CD4-positive, alpha-beta T cell treated with Interleukin-12 subunit alpha and Interleukin-12 subunit beta, for 1 hour (primary cell): ENCODE measurements at regions not wholly inside any gene's neighbourhood (a gene's known extent, or its start where the extent isn't known, plus 50 kb on each side); places are given as distances from the start of the nearest gene placed in this dataset.
"Not testable (repeated sequence)": the region's sequence is repeated elsewhere in the genome, so short reads cannot be mapped to it uniquely, and the experiment has no call there.

Experiments used
- DNase-seq: peaks from one replicate; pipeline ENCODE4 v3.0.0-alpha.2; 2020

- DNase-seq = no peak
These were observed 142.9 kb upstream of the ZBED5 start for GRCh38 chr11:11000579-11001283.

- DNase-seq = no peak
These were observed 140.8 kb upstream of the ZBED5 start for GRCh38 chr11:10998674-10999073.

GRCh38 chr11:10996678-10997077, 138.8 kb upstream of the ZBED5 start:
- no peak for DNase-seq

GRCh38 chr11:10993640-10994039, 135.8 kb upstream of the ZBED5 start:
- no peak for DNase-seq

- no peak for DNase-seq
These were observed 135.3 kb upstream of the ZBED5 start for GRCh38 chr11:10993186-10993585.

- no peak for DNase-seq
These were observed 133.5 kb upstream of the ZBED5 start for GRCh38 chr11:10991393-10991792.

- DNase-seq = no peak
These were observed 132.9 kb upstream of the ZBED5 start for GRCh38 chr11:10990637-10991193.

GRCh38 chr11:10990160-10990559, 132.3 kb upstream of the ZBED5 start:
- no peak for DNase-seq

- DNase-seq = no peak
These were observed 128.2 kb upstream of the ZBED5 start for GRCh38 chr11:10986006-10986405.

GRCh38 chr11:10984742-10985141, 126.9 kb upstream of the ZBED5 start:
- no peak for DNase-seq

- DNase-seq = no peak
These were observed 126.4 kb upstream of the ZBED5 start for GRCh38 chr11:10984250-10984649.

GRCh38 chr11:10982704-10983510, 125.1 kb upstream of the ZBED5 start:
- no peak for DNase-seq

GRCh38 chr11:10979529-10979928, 121.7 kb upstream of the ZBED5 start:
- no peak for DNase-seq

- DNase-seq = no peak
These were observed 120.3 kb upstream of the ZBED5 start for GRCh38 chr11:10978198-10978597.

- no peak for DNase-seq
These were observed 117.5 kb upstream of the ZBED5 start for GRCh38 chr11:10975287-10975721.

- no peak for DNase-seq
These were observed 115.6 kb upstream of the ZBED5 start for GRCh38 chr11:10973416-10973815.

GRCh38 chr11:10970926-10971325, 113.1 kb upstream of the ZBED5 start:
- DNase-seq = no peak

GRCh38 chr11:10969387-10969786, 111.5 kb upstream of the ZBED5 start:
- no peak for DNase-seq

GRCh38 chr11:10956884-10957283, 99.0 kb upstream of the ZBED5 start:
- not testable (repeated sequence) for DNase-seq

- DNase-seq = no peak
These were observed 97.8 kb upstream of the ZBED5 start for GRCh38 chr11:10955616-10956015.

GRCh38 chr11:10954184-10954583, 96.3 kb upstream of the ZBED5 start:
- DNase-seq = no peak

- no peak for DNase-seq
These were observed 95.0 kb upstream of the ZBED5 start for GRCh38 chr11:10952872-10953271.

GRCh38 chr11:10947935-10948334, 90.1 kb upstream of the ZBED5 start:
- DNase-seq = not testable (repeated sequence)

- no peak for DNase-seq
These were observed 88.2 kb upstream of the ZBED5 start for GRCh38 chr11:10946072-10946471.
